ENCODE measurements at regions not wholly inside any gene's neighbourhood (a gene's known extent, or its start where the extent isn't known, plus 50 kb on each side); places are given as distances from the start of the nearest gene placed in this dataset.

DNA sequence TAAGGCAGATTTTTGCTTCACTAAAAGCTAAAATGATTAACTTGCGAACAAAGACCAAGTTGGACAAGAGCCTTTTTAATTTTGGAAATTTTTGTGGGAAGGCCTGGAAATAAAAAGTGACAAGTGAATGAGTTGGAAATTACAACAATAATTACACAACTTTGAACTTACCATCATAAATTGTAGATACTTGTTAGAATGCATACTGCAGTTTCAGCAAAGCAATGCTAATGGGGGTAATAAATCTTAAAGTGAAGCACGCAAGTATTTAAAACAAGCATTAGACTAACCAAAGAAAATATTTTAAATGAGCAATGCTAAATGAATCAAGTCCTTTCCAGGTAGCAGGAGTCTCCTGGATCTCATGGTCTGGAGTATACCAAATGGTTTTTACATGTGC is 83.2 kb upstream of the EYA4 start:
- TF ChIP-seq POLR2A (IDR thresholded peaks at IDR 0.05), result no peak
- TF ChIP-seq, protein P1, sequence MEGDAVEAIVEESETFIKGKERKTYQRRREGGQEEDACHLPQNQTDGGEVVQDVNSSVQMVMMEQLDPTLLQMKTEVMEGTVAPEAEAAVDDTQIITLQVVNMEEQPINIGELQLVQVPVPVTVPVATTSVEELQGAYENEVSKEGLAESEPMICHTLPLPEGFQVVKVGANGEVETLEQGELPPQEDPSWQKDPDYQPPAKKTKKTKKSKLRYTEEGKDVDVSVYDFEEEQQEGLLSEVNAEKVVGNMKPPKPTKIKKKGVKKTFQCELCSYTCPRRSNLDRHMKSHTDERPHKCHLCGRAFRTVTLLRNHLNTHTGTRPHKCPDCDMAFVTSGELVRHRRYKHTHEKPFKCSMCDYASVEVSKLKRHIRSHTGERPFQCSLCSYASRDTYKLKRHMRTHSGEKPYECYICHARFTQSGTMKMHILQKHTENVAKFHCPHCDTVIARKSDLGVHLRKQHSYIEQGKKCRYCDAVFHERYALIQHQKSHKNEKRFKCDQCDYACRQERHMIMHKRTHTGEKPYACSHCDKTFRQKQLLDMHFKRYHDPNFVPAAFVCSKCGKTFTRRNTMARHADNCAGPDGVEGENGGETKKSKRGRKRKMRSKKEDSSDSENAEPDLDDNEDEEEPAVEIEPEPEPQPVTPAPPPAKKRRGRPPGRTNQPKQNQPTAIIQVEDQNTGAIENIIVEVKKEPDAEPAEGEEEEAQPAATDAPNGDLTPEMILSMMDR (IDR thresholded peaks at IDR 0.05), result no peak
